ENCODE measurements at regions not wholly inside any gene's neighbourhood (a gene's known extent, or its start where the extent isn't known, plus 50 kb on each side); places are given as distances from the start of the nearest gene placed in this dataset.

DNA sequence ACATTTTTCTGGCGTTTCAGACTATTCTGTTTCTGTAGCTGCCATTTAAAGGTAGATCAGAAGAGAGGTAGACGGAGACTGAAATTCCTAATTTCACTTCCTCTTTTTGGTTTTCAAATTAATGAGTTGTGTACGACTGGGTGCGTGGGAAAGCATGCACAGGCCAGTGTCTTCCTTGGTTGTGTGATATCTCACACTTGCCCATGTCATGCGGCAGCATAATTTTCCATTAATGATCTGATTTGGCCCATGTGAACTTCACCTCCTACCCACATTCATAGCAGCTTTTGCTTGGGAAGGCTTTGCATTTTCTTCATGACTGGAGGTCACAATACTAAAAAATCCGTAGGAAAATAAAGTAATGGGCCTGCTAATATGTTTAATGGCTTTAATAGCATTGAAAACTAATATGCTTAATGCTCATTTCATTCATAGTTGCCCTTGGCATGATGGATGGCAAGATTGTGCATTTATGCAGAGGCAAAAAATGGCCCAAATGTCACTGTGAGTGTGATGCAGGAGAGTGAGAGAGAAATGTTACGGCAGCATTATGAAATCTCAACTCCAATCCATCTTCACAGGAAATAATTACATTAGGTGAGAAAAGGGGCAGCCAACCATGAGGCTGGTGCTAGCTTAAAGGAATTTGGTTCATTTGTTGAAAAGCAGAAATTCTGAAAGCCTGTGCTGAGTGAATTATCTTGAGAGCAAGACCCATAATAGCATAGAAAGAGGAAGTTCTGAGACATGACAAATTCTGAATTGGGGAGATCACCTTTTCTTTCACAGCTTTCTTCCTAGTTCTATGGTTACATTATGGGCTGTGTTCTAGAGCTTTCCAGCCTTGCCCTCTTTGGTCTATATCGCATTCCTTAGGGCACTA is 69.0 kb upstream of the UST start:
- Mint-ChIP-seq H3K27me3 (ENCODE audit: low read depth, poor library complexity) (peaks cover 2% of the 10 kb centered on the region), H3K9me3 (peaks cover 53% of the 10 kb centered on the region), H3K4me1 (no peaks in the 10 kb centered on the region), H3K27ac (no peak overlapping the region), H3K4me3 (no peak overlapping the region), H3K36me3 (ENCODE audit: low read depth) (peaks cover 4% of the 10 kb centered on the region)
- no peak for TF ChIP-seq CTCF (IDR thresholded peaks at IDR 0.05)
- DNase-seq, result no peak

DNA sequence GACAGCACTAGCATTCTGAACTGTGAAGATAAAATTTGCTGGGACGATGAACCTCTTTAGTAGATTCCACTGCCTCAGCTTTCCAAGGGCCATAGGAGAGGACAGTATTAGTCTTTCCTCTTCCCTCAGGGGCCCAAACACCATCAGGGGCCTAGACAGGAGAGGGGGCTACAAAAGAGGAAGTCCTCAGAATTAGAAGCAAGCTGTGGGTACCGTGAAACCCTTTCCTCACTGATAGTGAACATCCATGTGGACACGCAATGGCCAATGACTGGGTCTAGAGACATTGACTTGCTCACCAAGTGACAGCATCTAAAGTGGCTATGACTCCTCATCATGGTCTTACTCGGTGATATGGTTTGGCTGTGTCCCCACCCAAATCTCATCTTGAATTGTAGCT is 68.1 kb upstream of the UST start:
- Mint-ChIP-seq H3K4me3 (no peak overlapping the region), H3K9me3 (peaks cover 49% of the 10 kb centered on the region), H3K27me3 (ENCODE audit: low read depth, poor library complexity) (no peaks in the 10 kb centered on the region), H3K4me1 (no peaks in the 10 kb centered on the region), H3K36me3 (ENCODE audit: low read depth) (peaks cover 4% of the 10 kb centered on the region), H3K27ac (no peak overlapping the region)
- no peak for DNase-seq
- no peak for TF ChIP-seq CTCF (IDR thresholded peaks at IDR 0.05)

GRCh38 chr6:148681666-148682065 is 65.2 kb upstream of the UST start:
- Mint-ChIP-seq H3K9me3 (peaks cover 24% of the 10 kb centered on the region), H3K4me3 (no peak overlapping the region), H3K27ac (no peak overlapping the region), H3K4me1 (no peaks in the 10 kb centered on the region), H3K36me3 (ENCODE audit: low read depth) (peaks cover 4% of the 10 kb centered on the region), H3K27me3 (ENCODE audit: low read depth, poor library complexity) (no peaks in the 10 kb centered on the region)
- TF ChIP-seq CTCF (IDR thresholded peaks at IDR 0.05), result no peak
- no peak for DNase-seq

- Mint-ChIP-seq H3K4me1 (no peaks in the 10 kb centered on the region), H3K27ac (no peak overlapping the region), H3K27me3 (ENCODE audit: low read depth, poor library complexity) (no peaks in the 10 kb centered on the region), H3K36me3 (ENCODE audit: low read depth) (peaks cover 4% of the 10 kb centered on the region), H3K4me3 (no peak overlapping the region), H3K9me3 (peaks cover 22% of the 10 kb centered on the region)
- DNase-seq, result no peak
- TF ChIP-seq CTCF (IDR thresholded peaks at IDR 0.05), result no peak
Measured at GRCh38 chr6:148682252-148682651, 64.6 kb upstream of the UST start.

- Mint-ChIP-seq H3K4me1 (no peaks in the 10 kb centered on the region), H3K27ac (no peak overlapping the region), H3K27me3 (ENCODE audit: low read depth, poor library complexity) (no peaks in the 10 kb centered on the region), H3K9me3 (peaks cover 16% of the 10 kb centered on the region), H3K36me3 (ENCODE audit: low read depth) (peaks cover 4% of the 10 kb centered on the region), H3K4me3 (no peak overlapping the region)
- DNase-seq, result no peak
- no peak for TF ChIP-seq CTCF (IDR thresholded peaks at IDR 0.05)
Measured at GRCh38 chr6:148682990-148683389, 63.8 kb upstream of the UST start.

DNA sequence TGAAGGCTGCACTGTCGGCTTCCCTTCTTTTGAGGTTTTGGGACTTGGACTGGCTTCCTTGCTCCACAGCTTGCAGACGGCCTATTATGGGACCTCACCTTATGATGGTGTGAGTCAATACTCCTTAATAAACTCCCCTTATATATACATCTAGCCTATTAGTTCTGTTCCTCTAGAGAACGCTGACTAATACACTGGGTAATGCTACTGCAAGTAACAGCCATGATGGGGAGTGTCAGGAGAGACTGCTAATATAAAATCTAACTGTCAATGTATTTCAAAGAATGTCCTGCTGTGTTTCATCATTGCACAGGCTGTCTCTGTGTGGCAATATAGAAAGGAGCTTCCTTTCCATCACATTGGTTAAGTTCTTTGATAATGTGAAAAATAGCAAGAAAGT is 57.7 kb upstream of the UST start:
- Mint-ChIP-seq H3K4me3 (no peak overlapping the region), H3K4me1 (peaks cover 19% of the 10 kb centered on the region), H3K9me3 (peaks cover 18% of the 10 kb centered on the region), H3K36me3 (ENCODE audit: low read depth) (peaks cover 6% of the 10 kb centered on the region), H3K27me3 (ENCODE audit: low read depth, poor library complexity) (peaks cover 4% of the 10 kb centered on the region), H3K27ac (no peak overlapping the region)
- DNase-seq, result no peak
- TF ChIP-seq CTCF (IDR thresholded peaks at IDR 0.05), result no peak
